ENCODE measurements at regions not wholly inside any gene's neighbourhood (a gene's known extent, or its start where the extent isn't known, plus 50 kb on each side); places are given as distances from the start of the nearest gene placed in this dataset.

- no peak for TF ChIP-seq RERE (CRISPR knock-in tag; IDR thresholded peaks at IDR 0.05; ENCODE audit: borderline replicate concordance)
- TF ChIP-seq MIER1 (IDR thresholded peaks at IDR 0.05; ENCODE audit: low read depth): no peak
- no peak for TF ChIP-seq ZEB2 (IDR thresholded peaks at IDR 0.05)
- TF ChIP-seq, protein P1, sequence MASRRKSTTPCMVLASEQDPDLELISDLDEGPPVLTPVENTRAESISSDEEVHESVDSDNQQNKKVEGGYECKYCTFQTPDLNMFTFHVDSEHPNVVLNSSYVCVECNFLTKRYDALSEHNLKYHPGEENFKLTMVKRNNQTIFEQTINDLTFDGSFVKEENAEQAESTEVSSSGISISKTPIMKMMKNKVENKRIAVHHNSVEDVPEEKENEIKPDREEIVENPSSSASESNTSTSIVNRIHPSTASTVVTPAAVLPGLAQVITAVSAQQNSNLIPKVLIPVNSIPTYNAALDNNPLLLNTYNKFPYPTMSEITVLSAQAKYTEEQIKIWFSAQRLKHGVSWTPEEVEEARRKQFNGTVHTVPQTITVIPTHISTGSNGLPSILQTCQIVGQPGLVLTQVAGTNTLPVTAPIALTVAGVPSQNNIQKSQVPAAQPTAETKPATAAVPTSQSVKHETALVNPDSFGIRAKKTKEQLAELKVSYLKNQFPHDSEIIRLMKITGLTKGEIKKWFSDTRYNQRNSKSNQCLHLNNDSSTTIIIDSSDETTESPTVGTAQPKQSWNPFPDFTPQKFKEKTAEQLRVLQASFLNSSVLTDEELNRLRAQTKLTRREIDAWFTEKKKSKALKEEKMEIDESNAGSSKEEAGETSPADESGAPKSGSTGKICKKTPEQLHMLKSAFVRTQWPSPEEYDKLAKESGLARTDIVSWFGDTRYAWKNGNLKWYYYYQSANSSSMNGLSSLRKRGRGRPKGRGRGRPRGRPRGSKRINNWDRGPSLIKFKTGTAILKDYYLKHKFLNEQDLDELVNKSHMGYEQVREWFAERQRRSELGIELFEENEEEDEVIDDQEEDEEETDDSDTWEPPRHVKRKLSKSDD (conservative IDR thresholded peaks at IDR 0.05; ENCODE audit: low read length): no peak
These were observed 105.6 kb downstream of the POSTN start (continued) for GRCh38 chr13:37492741-37493514.
